GM19397 (cell line): ENCODE measurements at regions not wholly inside any gene's neighbourhood (a gene's known extent, or its start where the extent isn't known, plus 50 kb on each side); places are given as distances from the start of the nearest gene placed in this dataset.

Experiments used
- ATAC-seq: cut with Tn5 transposase; IDR thresholded peaks from one replicate; pipeline ENCODE4 v1.9.1; 2021; ENCODE audit warnings: mild to moderate bottlenecking, moderate library complexity; ENCODE audit not compliant: unreplicated experiment

- ATAC-seq = no peak
Measured at GRCh38 chr6:80667006-80667405, 560.5 kb downstream of the BCKDHB start.

DNA sequence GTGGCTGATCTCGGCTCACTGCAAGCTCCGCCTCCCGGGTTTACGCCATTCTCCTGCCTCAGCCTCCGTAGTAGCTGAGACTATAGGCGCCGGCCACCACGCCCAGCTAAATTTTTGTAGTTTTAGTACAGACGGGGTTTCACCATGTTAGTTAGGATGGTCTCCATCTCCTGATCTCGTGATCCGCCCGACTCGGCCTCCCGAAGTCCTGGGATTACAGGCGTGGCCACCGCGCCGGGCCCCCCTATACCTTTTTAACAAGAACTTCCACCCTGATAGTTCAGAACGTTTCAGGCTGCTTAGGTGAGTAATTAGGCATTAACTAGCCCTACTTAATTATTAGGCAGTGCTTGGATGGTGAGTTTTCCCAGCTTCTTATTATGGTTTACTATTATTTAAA is 552.5 kb downstream of the BCKDHB start:
- ATAC-seq = no peak

DNA sequence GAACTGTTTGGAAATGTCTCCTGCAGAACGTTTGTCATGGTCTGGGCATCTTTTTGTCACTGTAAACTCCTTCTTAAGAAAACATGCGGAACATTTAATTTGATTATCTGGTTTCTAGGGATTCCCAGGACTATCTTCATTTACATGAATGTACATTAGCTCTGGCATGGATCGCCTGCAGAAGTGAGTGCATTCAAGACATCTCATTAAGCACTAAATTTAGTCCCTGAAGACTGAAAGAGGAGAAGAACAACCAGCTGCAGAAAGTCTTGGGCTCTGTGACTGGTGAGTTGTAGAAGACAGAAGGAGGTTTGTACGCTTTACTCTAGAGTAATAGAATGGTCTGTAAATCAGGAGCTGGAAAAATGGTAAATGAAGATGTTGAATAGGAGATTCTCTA is 540.7 kb downstream of the BCKDHB start:
- ATAC-seq = no peak

- ATAC-seq = no peak
Measured at GRCh38 chr6:80643881-80644280, 537.4 kb downstream of the BCKDHB start.

- no peak for ATAC-seq
Measured at GRCh38 chr6:80642452-80642851, 536.0 kb downstream of the BCKDHB start.

GRCh38 chr6:80641591-80641990 is 535.1 kb downstream of the BCKDHB start:
- no peak for ATAC-seq

DNA sequence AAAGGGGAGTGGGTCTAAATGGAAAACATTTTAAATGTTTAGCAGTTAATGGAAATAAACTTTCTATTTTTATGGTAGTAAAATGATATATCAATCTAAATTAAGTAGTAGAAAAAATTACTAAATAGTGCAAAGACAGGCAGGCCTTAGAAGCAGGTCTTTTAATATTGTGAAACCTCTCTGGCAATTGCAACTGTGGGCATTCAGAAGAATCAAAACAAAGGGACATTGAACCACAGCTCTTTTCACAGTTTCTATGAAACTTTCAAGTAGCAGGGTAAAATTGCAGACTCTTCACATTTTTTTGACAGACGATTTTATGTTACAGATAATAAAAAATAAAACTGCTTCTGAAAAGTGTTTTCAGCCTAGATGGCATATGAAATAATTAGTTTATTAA is 533.7 kb downstream of the BCKDHB start:
- ATAC-seq = no peak

GRCh38 chr6:80639181-80639629 is 532.7 kb downstream of the BCKDHB start:
- no peak for ATAC-seq

- ATAC-seq = peak; percentile 73
Measured at GRCh38 chr6:80638213-80639055, 532.0 kb downstream of the BCKDHB start.

DNA sequence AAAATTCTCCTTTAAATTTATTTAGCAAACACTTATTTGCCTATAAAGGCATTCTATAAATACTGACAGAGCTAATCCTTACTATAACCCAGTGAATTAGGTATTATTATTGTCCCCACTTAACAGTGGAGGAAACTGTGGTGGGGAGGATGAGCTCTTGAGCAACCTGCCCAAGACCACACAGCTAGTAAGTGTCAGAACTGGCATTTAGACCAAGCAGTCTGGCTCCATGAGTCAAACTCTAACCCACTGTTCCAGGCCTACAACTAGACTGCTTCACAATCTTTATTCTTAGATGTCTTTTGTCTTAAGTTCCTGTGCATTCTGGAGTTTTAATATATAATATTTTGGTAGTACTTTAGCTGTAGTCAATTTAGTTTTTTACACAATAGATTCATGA is 530.8 kb downstream of the BCKDHB start:
- no peak for ATAC-seq

- ATAC-seq = no peak
Measured at GRCh38 chr6:80636689-80637088, 530.2 kb downstream of the BCKDHB start.

DNA sequence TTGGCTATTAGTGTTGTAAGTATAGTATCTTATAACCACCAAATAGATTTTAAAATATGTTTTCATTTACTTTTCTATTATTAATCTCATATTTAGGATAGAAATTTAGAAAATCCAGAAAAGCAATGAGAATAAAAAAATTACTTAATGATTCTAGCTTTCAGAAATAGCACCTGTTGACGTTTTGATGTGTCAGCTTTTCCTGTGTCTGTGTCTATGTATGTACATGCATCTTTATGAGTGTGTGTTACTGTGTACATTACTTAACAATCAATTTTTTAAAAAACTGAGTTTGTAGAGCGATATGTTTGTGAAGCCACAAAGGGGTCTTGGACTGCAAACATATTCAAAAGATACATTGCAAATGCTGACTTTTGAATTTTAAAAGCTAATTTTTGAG is 526.9 kb downstream of the BCKDHB start:
- ATAC-seq = no peak

GRCh38 chr6:80625405-80625804 is 518.9 kb downstream of the BCKDHB start:
- no peak for ATAC-seq

DNA sequence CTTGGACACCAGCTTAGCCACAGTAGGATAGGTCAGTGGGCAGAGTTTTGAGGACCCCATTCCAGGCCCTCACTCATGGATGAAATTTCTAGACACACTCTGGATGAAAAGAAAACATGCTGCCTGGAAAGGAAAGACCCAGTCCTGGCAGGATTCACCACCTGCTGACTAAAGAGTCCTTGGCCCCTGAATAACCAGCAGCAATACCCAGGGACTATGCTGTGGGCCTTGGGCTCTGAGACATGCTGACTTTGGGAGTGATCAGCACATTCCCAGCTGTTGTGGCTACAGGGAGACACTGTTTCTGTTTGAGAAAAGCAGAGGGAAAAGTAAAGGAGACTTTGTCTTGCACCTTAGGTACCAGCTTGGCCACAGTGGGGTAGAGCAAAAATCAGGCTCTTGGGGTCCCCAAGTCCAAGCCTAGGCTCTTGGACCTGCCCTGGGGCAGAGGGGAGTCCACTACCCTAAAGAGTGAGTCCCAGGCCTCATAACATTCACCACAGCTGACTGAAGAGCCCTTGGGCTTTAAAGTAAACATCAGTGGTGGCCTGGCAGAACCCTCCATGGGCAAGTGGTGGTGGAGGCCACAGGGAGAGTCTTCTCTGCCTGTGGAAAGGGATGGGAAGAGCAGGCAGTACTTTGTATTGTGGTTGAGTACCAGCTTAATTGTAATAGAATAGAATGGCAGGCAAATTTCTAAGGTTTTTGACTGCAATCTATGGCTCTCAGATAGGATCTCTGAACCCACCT is 516.8 kb downstream of the BCKDHB start:
- ATAC-seq = no peak

- ATAC-seq = no peak
Measured at GRCh38 chr6:80622641-80623040, 516.2 kb downstream of the BCKDHB start.

DNA sequence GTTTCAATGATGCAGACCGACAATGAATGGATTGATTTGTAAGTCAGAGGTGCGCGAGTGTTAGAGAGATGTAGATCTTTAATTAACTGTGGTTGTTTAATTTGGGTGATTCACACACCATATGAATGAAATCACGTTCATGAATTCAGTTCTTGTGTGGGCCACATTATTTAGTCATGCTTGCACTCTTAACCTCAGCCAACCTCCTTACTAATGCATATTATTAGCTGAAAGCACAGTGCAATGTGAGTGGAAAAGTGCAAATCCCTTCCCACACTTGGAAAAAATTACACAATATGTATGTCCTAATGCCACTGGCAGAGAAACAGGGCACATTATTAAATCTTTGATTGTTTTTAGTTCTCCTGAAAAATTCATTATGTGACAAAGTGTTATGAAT is 512.5 kb downstream of the BCKDHB start:
- ATAC-seq = no peak

- no peak for ATAC-seq
Measured at GRCh38 chr6:80610846-80611245, 504.4 kb downstream of the BCKDHB start.

- no peak for ATAC-seq
Measured at GRCh38 chr6:80608881-80609280, 502.4 kb downstream of the BCKDHB start.

GRCh38 chr6:80607811-80608391 is 501.4 kb downstream of the BCKDHB start:
- ATAC-seq = no peak

GRCh38 chr6:80605165-80605989 is 498.9 kb downstream of the BCKDHB start:
- ATAC-seq = no peak

DNA sequence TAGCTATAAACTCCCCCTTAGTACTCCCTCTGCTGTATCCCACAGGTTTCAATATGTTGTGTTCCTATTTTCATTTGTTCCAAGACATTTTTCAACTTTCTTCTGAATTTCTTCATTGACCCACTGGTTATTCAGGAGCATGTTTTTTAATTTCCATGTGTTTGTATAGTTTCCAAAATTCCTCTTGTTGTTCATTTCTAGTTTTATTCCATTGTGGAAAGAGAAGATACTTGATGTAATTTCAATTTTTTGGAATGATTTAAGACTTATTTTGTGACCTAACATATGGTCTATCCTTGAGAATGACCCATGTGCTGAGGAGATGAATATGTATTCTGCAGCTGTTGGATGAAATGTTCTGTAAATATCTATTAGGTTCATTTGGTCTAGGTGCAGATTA is 497.2 kb downstream of the BCKDHB start:
- ATAC-seq = no peak
